ENCODE measurements at regions not wholly inside any gene's neighbourhood (a gene's known extent, or its start where the extent isn't known, plus 50 kb on each side); places are given as distances from the start of the nearest gene placed in this dataset.

DNA sequence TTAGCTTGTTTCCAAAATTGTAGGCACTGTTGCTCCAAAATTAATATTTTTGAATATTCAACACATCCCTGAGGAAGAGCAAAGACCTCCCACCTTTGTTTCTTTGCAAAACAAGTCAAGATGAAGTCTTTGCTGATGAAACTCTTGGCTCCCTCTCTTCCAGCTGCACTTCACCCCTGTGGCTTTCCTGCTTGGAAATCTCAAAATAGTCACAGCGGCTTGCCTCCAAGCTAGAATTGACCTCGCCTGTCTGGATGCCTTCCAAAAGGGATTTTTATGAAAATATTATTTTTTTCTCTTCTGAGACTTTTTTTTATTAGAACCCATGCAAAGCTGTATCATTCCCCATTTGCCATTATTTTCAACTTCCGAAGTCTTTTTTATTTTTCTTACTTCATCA, 71.1 kb upstream of the MROH9 start:
- TF ChIP-seq, protein P1, sequence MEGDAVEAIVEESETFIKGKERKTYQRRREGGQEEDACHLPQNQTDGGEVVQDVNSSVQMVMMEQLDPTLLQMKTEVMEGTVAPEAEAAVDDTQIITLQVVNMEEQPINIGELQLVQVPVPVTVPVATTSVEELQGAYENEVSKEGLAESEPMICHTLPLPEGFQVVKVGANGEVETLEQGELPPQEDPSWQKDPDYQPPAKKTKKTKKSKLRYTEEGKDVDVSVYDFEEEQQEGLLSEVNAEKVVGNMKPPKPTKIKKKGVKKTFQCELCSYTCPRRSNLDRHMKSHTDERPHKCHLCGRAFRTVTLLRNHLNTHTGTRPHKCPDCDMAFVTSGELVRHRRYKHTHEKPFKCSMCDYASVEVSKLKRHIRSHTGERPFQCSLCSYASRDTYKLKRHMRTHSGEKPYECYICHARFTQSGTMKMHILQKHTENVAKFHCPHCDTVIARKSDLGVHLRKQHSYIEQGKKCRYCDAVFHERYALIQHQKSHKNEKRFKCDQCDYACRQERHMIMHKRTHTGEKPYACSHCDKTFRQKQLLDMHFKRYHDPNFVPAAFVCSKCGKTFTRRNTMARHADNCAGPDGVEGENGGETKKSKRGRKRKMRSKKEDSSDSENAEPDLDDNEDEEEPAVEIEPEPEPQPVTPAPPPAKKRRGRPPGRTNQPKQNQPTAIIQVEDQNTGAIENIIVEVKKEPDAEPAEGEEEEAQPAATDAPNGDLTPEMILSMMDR (conservative IDR thresholded peaks at IDR 0.05) = no peak
- TF ChIP-seq EZH2 (IDR thresholded peaks at IDR 0.05; ENCODE audit: low read depth) = no peak
